Omental fat pad (tissue), 3 donors: ENCODE measurements at regions not wholly inside any gene's neighbourhood (a gene's known extent, or its start where the extent isn't known, plus 50 kb on each side); places are given as distances from the start of the nearest gene placed in this dataset.

Experiments used
- ATAC-seq: fragments of 150-250 bp; one replicate; pipeline ENCODE4 v1.9.1; 2016; ENCODE audit warnings: mild to moderate bottlenecking, moderate library complexity; ENCODE audit not compliant: low FRiP score
- DNase-seq: peaks from one replicate; pipeline ENCODE4 v3.0.0-alpha.2; 2019; ENCODE audit warnings: low spot score
- TF ChIP-seq, protein P1 (sequence below), 3 donors: fragments of 450-650 bp; IDR thresholded peaks; one replicate each; pipeline ENCODE4 v1.5.1; 2016 to 2017; ENCODE audit warnings: antibody characterized with exemption in 3 of 3, mild to moderate bottlenecking in 3 of 3, moderate library complexity in 2 of 3

DNA sequence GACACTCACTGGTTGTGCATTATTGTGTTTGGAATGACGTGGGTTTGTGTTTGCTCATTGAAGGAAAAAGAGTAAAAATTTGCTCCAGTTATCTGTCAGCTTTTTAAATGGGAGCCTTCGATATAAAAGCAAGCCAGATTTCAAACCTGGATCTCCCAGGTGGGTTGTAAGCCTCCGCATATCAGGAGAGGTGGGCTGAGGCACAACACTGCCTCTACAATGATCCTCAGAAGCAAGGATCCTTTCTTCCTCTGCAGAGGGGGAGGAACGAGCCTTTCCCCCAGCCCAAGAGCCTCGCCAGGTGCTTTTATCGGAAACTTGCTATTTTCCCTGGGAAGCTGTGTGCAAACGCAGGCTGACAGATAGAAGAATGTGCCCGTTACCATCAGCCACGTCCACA, 331.0 kb upstream of the MGMT start:
- ATAC-seq = no peak
- no peak for DNase-seq
- TF ChIP-seq, protein P1, sequence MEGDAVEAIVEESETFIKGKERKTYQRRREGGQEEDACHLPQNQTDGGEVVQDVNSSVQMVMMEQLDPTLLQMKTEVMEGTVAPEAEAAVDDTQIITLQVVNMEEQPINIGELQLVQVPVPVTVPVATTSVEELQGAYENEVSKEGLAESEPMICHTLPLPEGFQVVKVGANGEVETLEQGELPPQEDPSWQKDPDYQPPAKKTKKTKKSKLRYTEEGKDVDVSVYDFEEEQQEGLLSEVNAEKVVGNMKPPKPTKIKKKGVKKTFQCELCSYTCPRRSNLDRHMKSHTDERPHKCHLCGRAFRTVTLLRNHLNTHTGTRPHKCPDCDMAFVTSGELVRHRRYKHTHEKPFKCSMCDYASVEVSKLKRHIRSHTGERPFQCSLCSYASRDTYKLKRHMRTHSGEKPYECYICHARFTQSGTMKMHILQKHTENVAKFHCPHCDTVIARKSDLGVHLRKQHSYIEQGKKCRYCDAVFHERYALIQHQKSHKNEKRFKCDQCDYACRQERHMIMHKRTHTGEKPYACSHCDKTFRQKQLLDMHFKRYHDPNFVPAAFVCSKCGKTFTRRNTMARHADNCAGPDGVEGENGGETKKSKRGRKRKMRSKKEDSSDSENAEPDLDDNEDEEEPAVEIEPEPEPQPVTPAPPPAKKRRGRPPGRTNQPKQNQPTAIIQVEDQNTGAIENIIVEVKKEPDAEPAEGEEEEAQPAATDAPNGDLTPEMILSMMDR (IDR thresholded peaks at IDR 0.05) = no peak

DNA sequence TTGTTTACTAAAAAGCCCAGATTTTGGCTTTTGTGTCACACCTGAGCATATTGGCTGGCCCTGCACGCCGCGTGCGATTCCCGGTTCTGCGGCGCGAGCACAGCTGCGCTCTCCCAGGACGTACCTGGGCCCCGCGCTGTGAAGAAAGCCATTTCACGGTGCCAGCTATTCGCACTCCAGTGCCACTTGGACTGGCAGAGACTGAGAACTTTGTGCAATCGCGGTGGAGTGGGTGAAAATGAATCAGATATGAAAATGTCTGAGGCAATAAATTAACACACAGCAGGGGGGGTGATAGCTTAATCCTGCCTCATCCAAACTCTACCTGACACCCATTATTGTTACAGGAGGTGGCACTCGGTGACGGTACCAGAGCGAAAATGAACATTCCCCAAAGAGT, 330.1 kb upstream of the MGMT start:
- TF ChIP-seq, protein P1 (IDR thresholded peaks at IDR 0.05) = no peak
- DNase-seq (no peak), ATAC-seq (no peak)

DNA sequence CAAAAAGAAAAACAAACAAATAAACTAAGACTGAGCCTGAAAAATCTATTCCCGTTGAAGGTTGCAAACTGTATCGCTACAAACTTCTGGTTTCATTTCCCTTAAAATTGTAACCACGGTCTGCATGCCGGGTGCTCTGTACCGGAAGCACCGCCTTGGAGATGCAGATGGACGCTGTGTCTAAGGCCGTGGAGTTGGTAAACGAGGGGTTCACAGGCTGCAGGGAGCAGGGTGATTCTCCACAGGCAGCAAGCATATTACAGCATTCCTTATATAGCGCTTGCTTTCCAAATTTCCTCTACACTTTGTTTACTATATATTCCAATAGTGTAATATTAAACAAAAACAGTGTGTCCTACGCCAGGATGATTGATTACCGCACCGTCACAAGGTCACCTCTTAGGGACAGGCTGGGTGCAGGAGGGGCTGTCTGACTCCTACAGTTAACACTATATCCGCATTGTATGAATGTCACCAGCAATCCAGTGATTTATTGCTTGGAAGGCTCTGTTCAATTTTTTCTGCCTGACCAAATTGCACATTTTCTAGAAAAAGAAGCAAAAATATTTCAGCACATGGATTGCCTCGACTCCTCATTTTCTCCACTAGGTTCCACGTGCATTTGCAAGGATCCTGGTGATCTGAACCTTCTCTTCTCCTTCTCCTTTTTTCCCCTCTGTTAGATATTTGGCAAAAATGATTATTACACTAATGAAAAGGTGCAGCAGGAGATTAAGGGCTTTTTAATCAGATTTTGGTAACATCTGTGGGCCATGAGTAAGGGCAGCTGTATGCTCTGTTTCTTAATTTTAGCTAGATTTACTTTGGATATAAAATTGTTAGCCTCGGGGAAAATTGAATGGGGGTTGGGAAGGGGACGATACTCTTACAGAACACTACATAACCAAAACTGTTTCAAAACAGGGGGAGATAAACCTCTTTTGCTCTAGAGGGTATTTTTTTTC, 325.8 kb upstream of the MGMT start:
- ATAC-seq (no peak), DNase-seq (no peak)
- TF ChIP-seq, protein P1 (IDR thresholded peaks at IDR 0.05) = no peak

DNA sequence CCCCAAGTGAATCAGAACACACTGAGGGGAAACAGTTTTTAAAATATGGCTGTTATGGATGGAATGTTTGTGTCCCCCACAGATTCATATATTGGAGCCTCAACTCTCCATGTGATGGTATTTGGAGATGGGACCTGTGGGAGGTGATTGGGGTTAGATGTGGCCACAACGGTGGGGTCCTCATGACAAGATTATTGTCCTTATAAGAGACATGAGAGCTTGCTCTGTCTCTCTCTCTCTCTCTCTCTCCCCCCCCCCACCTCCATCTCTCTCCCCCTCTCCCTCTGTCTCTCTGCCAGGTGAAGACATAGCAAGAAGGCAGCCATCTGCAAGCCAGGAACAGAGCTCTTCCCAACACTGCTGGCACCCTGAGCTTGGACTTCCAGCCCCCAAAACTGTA, 315.8 kb upstream of the MGMT start:
- ATAC-seq = no peak
- DNase-seq = no peak
- TF ChIP-seq, protein P1 (IDR thresholded peaks at IDR 0.05) = no peak

DNA sequence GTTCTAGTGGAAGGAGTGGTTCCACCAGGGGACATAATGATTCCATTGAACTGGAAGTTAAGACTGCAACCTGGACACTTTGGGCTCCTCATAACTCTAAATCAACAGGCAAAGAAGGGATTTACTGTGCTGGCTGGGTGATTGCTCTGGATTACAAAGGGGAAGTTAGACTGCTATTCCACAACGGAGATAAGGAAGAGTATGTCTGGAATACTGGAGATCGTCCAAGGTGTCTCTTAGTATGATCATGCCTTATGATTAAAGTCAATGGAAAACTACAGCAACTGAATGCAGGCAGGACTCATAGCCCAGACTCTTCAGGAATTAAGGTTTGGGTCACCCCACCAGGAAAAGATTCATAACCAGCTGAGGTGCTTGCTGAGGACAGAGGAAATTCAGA, 310.6 kb upstream of the MGMT start:
- ATAC-seq (no peak), DNase-seq (no peak)
- TF ChIP-seq, protein P1 (IDR thresholded peaks at IDR 0.05) = no peak

DNA sequence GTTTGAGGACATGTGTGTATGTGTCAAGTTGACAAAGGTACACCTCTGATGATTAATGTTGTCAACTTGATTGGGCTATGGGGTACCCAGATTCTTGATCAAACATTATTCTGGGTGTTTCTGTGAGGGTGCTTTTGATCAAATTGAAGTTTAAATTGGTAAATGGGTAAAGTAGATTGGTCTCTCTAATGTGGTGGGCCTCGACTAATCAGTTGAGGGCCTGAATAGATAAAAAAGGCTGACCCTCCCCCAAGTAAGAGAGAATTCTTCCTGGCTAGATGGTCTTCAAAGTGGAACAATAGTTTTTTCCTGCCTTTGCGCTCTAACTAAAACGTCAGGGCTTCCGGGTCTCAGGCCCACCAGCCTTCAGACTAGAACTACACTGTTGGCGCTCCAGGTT, 309.9 kb upstream of the MGMT start:
- DNase-seq = no peak
- no peak for ATAC-seq

More for the DNA sequence above, 309.9 kb upstream of the MGMT start:
- TF ChIP-seq, protein P1 (IDR thresholded peaks at IDR 0.05) = no peak
